WTC11 (cell line): ENCODE measurements at regions not wholly inside any gene's neighbourhood (a gene's known extent, or its start where the extent isn't known, plus 50 kb on each side); places are given as distances from the start of the nearest gene placed in this dataset.

Experiments
- ATAC-seq: fragments of 200-7000 bp; cut with Tn5 transposase; 2 replicates; pipeline ENCODE4 v1.10.0; 2021; ENCODE audit warnings: mild to moderate bottlenecking, moderate library complexity
- CTCF ChIA-PET: fragments of 300-600 bp; sonication (Branson Sonifier 250); formaldehyde crosslinking; loops from one replicate; lab custom pipeline; 2021; ENCODE audit warnings: antibody characterized with exemption; lab: Charles Lee
- POLR2A ChIA-PET: fragments of 350-600 bp; sonication (Branson Sonifier 250); formaldehyde crosslinking; loops from one replicate; lab custom pipeline; 2021; ENCODE audit warnings: antibody characterized with exemption; lab: Charles Lee
- DNase-seq: peaks from one replicate; pipeline ENCODE4 v3.0.0; 2021; ENCODE audit warnings: low spot score
- H3K27ac Mint-ChIP-seq: 2 replicates; pipeline ENCODE4 v1.8.0; 2021; ENCODE audit warnings: mixed read lengths
- H3K27me3 Mint-ChIP-seq: 2 replicates; pipeline ENCODE4 v1.8.0; 2021; ENCODE audit warnings: low read depth, mild to moderate bottlenecking, moderate library complexity, mixed read lengths
- H3K36me3 Mint-ChIP-seq: 2 replicates; pipeline ENCODE4 v1.8.0; 2021; ENCODE audit warnings: mixed read lengths
- H3K4me1 Mint-ChIP-seq: 2 replicates; pipeline ENCODE4 v1.8.0; 2022; ENCODE audit warnings: mixed read lengths
- H3K4me3 Mint-ChIP-seq: 2 replicates; pipeline ENCODE4 v1.8.0; 2021; ENCODE audit warnings: mild to moderate bottlenecking, moderate library complexity, mixed read lengths
- H3K9me3 Mint-ChIP-seq: 2 replicates; pipeline ENCODE4 v1.8.0; 2021; ENCODE audit warnings: mixed read lengths
- CBFB ChIP-seq: sonication (generic); formaldehyde crosslinking; IDR thresholded peaks from 2 replicates; pipeline ENCODE4 v1.8.1; 2022; ENCODE audit warnings: mild to moderate bottlenecking, low read depth, missing genetic modification reagents
- ELF4 ChIP-seq: sonication (generic); formaldehyde crosslinking; IDR thresholded peaks from 2 replicates; pipeline ENCODE4 v1.8.1; 2022; ENCODE audit warnings: low read depth, mild to moderate bottlenecking, moderate library complexity, missing genetic modification reagents
- FOXK1 ChIP-seq: sonication (generic); formaldehyde crosslinking; IDR thresholded peaks from 2 replicates; pipeline ENCODE4 v1.8.0; 2022; ENCODE audit warnings: mild to moderate bottlenecking, moderate library complexity, missing genetic modification reagents
- FOXP1 ChIP-seq: sonication (generic); formaldehyde crosslinking; IDR thresholded peaks from 2 replicates; pipeline ENCODE4 v1.8.0; 2022; ENCODE audit warnings: missing genetic modification reagents, mild to moderate bottlenecking, moderate library complexity, borderline replicate concordance
- GABPB1 ChIP-seq: sonication (generic); formaldehyde crosslinking; IDR thresholded peaks from 2 replicates; pipeline ENCODE4 v1.8.1; 2023; ENCODE audit warnings: mild to moderate bottlenecking, missing genetic modification reagents
- GRHL2 ChIP-seq: fragments of 250-450 bp; sonication (Bioruptor Pico); IDR thresholded peaks from 2 replicates; pipeline ENCODE4 v1.8.0; 2022; ENCODE audit warnings: mild to moderate bottlenecking, moderate library complexity; ENCODE audit not compliant: insufficient replicate concordance, severe bottlenecking
- IRF2 ChIP-seq: sonication (generic); formaldehyde crosslinking; IDR thresholded peaks from 2 replicates; pipeline ENCODE4 v1.8.0; 2022; ENCODE audit warnings: low read depth, missing genetic modification reagents, borderline replicate concordance
- MXD4 ChIP-seq: fragments of 250-450 bp; sonication (Bioruptor Pico); IDR thresholded peaks from 2 replicates; pipeline ENCODE4 v1.8.0; 2021; ENCODE audit warnings: mild to moderate bottlenecking, moderate library complexity, borderline replicate concordance
- NFATC4 ChIP-seq: fragments of 250-450 bp; sonication (Bioruptor Pico); IDR thresholded peaks from 2 replicates; pipeline ENCODE4 v1.9.0; 2021; ENCODE audit warnings: mild to moderate bottlenecking
- NR1H2 ChIP-seq: sonication (generic); formaldehyde crosslinking; IDR thresholded peaks from 2 replicates; pipeline ENCODE4 v1.9.0; 2021; ENCODE audit warnings: mild to moderate bottlenecking, moderate library complexity, missing genetic modification reagents
- OVOL2 ChIP-seq: fragments of 250-450 bp; sonication (Bioruptor Pico); IDR thresholded peaks from 2 replicates; pipeline ENCODE4 v1.9.0; 2021; ENCODE audit warnings: mild to moderate bottlenecking, borderline replicate concordance
- PRRX2 ChIP-seq: fragments of 250-450 bp; sonication (Bioruptor Pico); IDR thresholded peaks from 2 replicates; pipeline ENCODE4 v1.8.0; 2021; ENCODE audit warnings: mild to moderate bottlenecking
- SMAD3 ChIP-seq: sonication (generic); formaldehyde crosslinking; IDR thresholded peaks from 2 replicates; pipeline ENCODE4 v1.8.0; 2022; ENCODE audit warnings: missing genetic modification reagents, mild to moderate bottlenecking, borderline replicate concordance
- ZNF121 ChIP-seq: sonication (generic); formaldehyde crosslinking; IDR thresholded peaks from 2 replicates; pipeline ENCODE4 v1.8.0; 2023; ENCODE audit warnings: missing genetic modification reagents
- ZNF263 ChIP-seq: sonication (generic); formaldehyde crosslinking; IDR thresholded peaks from 2 replicates; pipeline ENCODE4 v1.8.1; 2022; ENCODE audit warnings: low read depth, mild to moderate bottlenecking, moderate library complexity, missing genetic modification reagents
- TF ChIP-seq, protein P1 (sequence below): sonication (generic); formaldehyde crosslinking; IDR thresholded peaks from 2 replicates; pipeline ENCODE4 v1.8.1; 2022; ENCODE audit warnings: mild to moderate bottlenecking, missing genetic modification reagents, moderate library complexity, borderline replicate concordance
- TF ChIP-seq, protein P2 (sequence below): sonication (generic); formaldehyde crosslinking; conservative IDR thresholded peaks from 2 replicates; pipeline ENCODE4 v1.8.1; 2022; ENCODE audit warnings: mild to moderate bottlenecking, missing genetic modification reagents
- TF ChIP-seq, protein P3 (sequence below): sonication (generic); formaldehyde crosslinking; IDR thresholded peaks from 2 replicates; pipeline ENCODE4 v1.8.0; 2022; ENCODE audit warnings: missing genetic modification reagents
- TF ChIP-seq, protein P4 (sequence below): sonication (generic); formaldehyde crosslinking; IDR thresholded peaks from 2 replicates; pipeline ENCODE4 v1.8.1; 2022; ENCODE audit warnings: mild to moderate bottlenecking, moderate library complexity, missing genetic modification reagents
- TF ChIP-seq, protein P5 (sequence below): sonication (generic); formaldehyde crosslinking; IDR thresholded peaks from 2 replicates; pipeline ENCODE4 v1.8.1; 2023; ENCODE audit warnings: mild to moderate bottlenecking, missing genetic modification reagents, moderate library complexity
- TF ChIP-seq, protein P6 (sequence below): sonication (generic); formaldehyde crosslinking; IDR thresholded peaks from 2 replicates; pipeline ENCODE4 v1.8.1; 2023; ENCODE audit warnings: mild to moderate bottlenecking, missing genetic modification reagents

DNA sequence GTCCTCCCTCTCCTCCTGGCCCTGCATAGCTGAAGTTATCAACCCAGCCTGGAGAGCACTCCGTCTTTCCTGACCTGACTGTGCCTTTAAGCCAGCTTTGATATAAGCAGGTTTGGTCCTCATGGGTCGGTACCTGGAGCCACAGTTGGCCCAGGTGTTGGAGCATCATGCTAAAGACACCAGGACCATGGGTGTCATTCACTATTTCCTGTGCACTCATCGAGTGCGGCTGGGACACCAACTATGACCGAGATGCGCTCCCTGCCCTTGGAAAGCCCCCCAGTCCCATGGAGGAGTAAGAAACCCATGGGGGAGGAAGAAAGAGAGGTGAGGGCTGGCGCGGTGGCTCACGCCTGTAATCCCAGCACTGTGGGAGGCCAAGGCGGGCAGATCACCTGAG lies 78.9 kb upstream of the CCND2 start:
- POLR2A ChIA-PET = interaction anchor here (1.4 kb wide), 1 partner anchor 10 kb away, joined by 3 read pairs; no protein-coding TSS in a partner anchor
- CTCF ChIA-PET = interaction anchor here (1.1 kb wide), 1 partner anchor 87 kb away, joined by 3 read pairs; no protein-coding TSS in a partner anchor
- peaks cover 24% of the 10 kb centered on the region for H3K4me1 Mint-ChIP-seq

DNA sequence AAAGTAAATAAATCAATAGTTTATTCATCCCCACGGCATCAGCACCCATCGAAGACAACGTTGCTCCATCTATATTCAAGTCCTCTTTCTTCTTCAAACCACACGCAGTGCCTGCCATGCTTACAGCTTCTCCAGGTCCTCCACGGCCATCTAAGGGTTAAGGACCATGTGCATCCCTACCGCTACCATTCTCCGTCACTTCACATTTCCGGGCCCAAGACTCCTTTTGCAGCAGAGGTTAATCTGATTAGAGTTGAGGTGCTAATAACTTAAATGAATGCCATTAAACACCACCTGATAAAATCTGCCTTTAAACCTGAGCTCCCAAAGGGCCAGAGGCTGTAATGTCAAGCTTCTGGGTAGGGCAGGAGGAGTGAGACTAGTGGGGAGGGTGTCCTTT lies 79.7 kb upstream of the CCND2 start:
- H3K27me3 Mint-ChIP-seq = peaks cover 9% of the 10 kb centered on the region
- no peak overlapping the region for H3K27ac Mint-ChIP-seq
- CTCF ChIA-PET = interaction anchor here (1.1 kb wide), 1 partner anchor 86 kb away, joined by 3 read pairs; no protein-coding TSS in a partner anchor
- H3K36me3 Mint-ChIP-seq = 0 out of 2 replicates have a peak, but pooled peaks cover 5% of the 10 kb centered on the region
- peaks cover 19% of the 10 kb centered on the region for H3K4me1 Mint-ChIP-seq
- TF ChIP-seq, protein P1, sequence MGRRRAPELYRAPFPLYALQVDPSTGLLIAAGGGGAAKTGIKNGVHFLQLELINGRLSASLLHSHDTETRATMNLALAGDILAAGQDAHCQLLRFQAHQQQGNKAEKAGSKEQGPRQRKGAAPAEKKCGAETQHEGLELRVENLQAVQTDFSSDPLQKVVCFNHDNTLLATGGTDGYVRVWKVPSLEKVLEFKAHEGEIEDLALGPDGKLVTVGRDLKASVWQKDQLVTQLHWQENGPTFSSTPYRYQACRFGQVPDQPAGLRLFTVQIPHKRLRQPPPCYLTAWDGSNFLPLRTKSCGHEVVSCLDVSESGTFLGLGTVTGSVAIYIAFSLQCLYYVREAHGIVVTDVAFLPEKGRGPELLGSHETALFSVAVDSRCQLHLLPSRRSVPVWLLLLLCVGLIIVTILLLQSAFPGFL (CRISPR knock-in tag) = no peak
- TF ChIP-seq, protein P2, sequence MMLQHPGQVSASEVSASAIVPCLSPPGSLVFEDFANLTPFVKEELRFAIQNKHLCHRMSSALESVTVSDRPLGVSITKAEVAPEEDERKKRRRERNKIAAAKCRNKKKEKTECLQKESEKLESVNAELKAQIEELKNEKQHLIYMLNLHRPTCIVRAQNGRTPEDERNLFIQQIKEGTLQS = no peak
- no peak for TF ChIP-seq OVOL2
- TF ChIP-seq, protein P3, sequence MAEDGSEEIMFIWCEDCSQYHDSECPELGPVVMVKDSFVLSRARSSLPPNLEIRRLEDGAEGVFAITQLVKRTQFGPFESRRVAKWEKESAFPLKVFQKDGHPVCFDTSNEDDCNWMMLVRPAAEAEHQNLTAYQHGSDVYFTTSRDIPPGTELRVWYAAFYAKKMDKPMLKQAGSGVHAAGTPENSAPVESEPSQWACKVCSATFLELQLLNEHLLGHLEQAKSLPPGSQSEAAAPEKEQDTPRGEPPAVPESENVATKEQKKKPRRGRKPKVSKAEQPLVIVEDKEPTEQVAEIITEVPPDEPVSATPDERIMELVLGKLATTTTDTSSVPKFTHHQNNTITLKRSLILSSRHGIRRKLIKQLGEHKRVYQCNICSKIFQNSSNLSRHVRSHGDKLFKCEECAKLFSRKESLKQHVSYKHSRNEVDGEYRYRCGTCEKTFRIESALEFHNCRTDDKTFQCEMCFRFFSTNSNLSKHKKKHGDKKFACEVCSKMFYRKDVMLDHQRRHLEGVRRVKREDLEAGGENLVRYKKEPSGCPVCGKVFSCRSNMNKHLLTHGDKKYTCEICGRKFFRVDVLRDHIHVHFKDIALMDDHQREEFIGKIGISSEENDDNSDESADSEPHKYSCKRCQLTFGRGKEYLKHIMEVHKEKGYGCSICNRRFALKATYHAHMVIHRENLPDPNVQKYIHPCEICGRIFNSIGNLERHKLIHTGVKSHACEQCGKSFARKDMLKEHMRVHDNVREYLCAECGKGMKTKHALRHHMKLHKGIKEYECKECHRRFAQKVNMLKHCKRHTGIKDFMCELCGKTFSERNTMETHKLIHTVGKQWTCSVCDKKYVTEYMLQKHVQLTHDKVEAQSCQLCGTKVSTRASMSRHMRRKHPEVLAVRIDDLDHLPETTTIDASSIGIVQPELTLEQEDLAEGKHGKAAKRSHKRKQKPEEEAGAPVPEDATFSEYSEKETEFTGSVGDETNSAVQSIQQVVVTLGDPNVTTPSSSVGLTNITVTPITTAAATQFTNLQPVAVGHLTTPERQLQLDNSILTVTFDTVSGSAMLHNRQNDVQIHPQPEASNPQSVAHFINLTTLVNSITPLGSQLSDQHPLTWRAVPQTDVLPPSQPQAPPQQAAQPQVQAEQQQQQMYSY (CRISPR knock-in tag) = no peak
- no peak for ATAC-seq
- H3K9me3 Mint-ChIP-seq = peaks cover 8% of the 10 kb centered on the region; the same call in 1 of the 2 replicates
- POLR2A ChIA-PET = interaction anchor here (0.6 to 1.4 kb wide), 2 partner anchors 11 to 15 kb away, joined by 3 to 6 read pairs; no protein-coding TSS in a partner anchor
- DNase-seq = no peak
- H3K4me3 Mint-ChIP-seq = no peak overlapping the region

More for the DNA sequence above, 78.9 kb upstream of the CCND2 start:
- no peak overlapping the region for H3K27ac Mint-ChIP-seq
- TF ChIP-seq CBFB (CRISPR knock-in tag) (no peak), MXD4 (CRISPR knock-in tag) (no peak), GABPB1 (CRISPR knock-in tag) (no peak), FOXK1 (CRISPR knock-in tag) (no peak), IRF2 (CRISPR knock-in tag) (no peak), GRHL2 (no peak), FOXP1 (CRISPR knock-in tag) (no peak), SMAD3 (no peak), ELF4 (CRISPR knock-in tag) (no peak), ZNF121 (CRISPR knock-in tag) (no peak), ZNF263 (no peak), NR1H2 (CRISPR knock-in tag) (no peak), PRRX2 (CRISPR knock-in tag) (no peak), NFATC4 (CRISPR knock-in tag) (no peak)
- TF ChIP-seq, protein P2 = no peak
- TF ChIP-seq, protein P4, sequence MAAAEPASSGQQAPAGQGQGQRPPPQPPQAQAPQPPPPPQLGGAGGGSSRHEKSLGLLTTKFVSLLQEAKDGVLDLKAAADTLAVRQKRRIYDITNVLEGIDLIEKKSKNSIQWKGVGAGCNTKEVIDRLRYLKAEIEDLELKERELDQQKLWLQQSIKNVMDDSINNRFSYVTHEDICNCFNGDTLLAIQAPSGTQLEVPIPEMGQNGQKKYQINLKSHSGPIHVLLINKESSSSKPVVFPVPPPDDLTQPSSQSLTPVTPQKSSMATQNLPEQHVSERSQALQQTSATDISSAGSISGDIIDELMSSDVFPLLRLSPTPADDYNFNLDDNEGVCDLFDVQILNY (CRISPR knock-in tag) = no peak
- TF ChIP-seq, protein P5, sequence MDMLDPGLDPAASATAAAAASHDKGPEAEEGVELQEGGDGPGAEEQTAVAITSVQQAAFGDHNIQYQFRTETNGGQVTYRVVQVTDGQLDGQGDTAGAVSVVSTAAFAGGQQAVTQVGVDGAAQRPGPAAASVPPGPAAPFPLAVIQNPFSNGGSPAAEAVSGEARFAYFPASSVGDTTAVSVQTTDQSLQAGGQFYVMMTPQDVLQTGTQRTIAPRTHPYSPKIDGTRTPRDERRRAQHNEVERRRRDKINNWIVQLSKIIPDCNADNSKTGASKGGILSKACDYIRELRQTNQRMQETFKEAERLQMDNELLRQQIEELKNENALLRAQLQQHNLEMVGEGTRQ (CRISPR knock-in tag) = no peak
- TF ChIP-seq, protein P6, sequence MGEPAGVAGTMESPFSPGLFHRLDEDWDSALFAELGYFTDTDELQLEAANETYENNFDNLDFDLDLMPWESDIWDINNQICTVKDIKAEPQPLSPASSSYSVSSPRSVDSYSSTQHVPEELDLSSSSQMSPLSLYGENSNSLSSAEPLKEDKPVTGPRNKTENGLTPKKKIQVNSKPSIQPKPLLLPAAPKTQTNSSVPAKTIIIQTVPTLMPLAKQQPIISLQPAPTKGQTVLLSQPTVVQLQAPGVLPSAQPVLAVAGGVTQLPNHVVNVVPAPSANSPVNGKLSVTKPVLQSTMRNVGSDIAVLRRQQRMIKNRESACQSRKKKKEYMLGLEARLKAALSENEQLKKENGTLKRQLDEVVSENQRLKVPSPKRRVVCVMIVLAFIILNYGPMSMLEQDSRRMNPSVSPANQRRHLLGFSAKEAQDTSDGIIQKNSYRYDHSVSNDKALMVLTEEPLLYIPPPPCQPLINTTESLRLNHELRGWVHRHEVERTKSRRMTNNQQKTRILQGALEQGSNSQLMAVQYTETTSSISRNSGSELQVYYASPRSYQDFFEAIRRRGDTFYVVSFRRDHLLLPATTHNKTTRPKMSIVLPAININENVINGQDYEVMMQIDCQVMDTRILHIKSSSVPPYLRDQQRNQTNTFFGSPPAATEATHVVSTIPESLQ = no peak
- peaks cover 7% of the 10 kb centered on the region for H3K27me3 Mint-ChIP-seq
- H3K4me3 Mint-ChIP-seq = no peak overlapping the region
- 0 out of 2 replicates have a peak, but pooled peaks cover 5% of the 10 kb centered on the region for H3K36me3 Mint-ChIP-seq
- DNase-seq = no peak
- 0 out of 2 replicates have a peak, but pooled peaks cover 6% of the 10 kb centered on the region for H3K9me3 Mint-ChIP-seq
- ATAC-seq = no peak
